ENCODE measurements at regions not wholly inside any gene's neighbourhood (a gene's known extent, or its start where the extent isn't known, plus 50 kb on each side); places are given as distances from the start of the nearest gene placed in this dataset.

GRCh38 chr6:164039954-164040375 is 625.4 kb downstream of the QKI start:
- peak; percentile 56 for TF ChIP-seq CTCF (conservative IDR thresholded peaks at IDR 0.05)
- no peak overlapping the region for H3K27ac ChIP-seq

- no peak overlapping the region for H3K27ac ChIP-seq
- TF ChIP-seq CTCF (conservative IDR thresholded peaks at IDR 0.05), result no peak
Measured at GRCh38 chr6:164037171-164037870, 622.8 kb downstream of the QKI start.

- TF ChIP-seq CTCF (conservative IDR thresholded peaks at IDR 0.05), result no peak
Measured at GRCh38 chr6:164035900-164036485, 621.5 kb downstream of the QKI start.

GRCh38 chr6:164034602-164035140 is 620.2 kb downstream of the QKI start:
- no peak for TF ChIP-seq CTCF (conservative IDR thresholded peaks at IDR 0.05)
- H3K27ac ChIP-seq, result no peak overlapping the region

More at GRCh38 chr6:164035900-164036485, 621.5 kb downstream of the QKI start:
- no peak overlapping the region for H3K27ac ChIP-seq

- no peak overlapping the region for H3K27ac ChIP-seq
- TF ChIP-seq CTCF (conservative IDR thresholded peaks at IDR 0.05), result no peak
Measured at GRCh38 chr6:164025180-164025579, 610.7 kb downstream of the QKI start.

GRCh38 chr6:164023535-164023934 is 609.0 kb downstream of the QKI start:
- no peak for TF ChIP-seq CTCF (conservative IDR thresholded peaks at IDR 0.05)
- no peak overlapping the region for H3K27ac ChIP-seq

- no peak for TF ChIP-seq CTCF (conservative IDR thresholded peaks at IDR 0.05)
- no peak overlapping the region for H3K27ac ChIP-seq
Measured at GRCh38 chr6:164022632-164023031, 608.1 kb downstream of the QKI start.
